ENCODE measurements at regions not wholly inside any gene's neighbourhood (a gene's known extent, or its start where the extent isn't known, plus 50 kb on each side); places are given as distances from the start of the nearest gene placed in this dataset.
"Not testable (repeated sequence)": the region's sequence is repeated elsewhere in the genome, so short reads cannot be mapped to it uniquely, and the experiment has no call there.

GRCh38 chr16:27640277-27640600 is 90.3 kb downstream of the KATNIP start:
- POLR2A ChIA-PET: no interaction called here
- no peaks in the 10 kb centered on the region for H4K20me1 ChIP-seq (ENCODE audit: insufficient read depth)
- WGBS (ENCODE audit: low lambda C conversion rate): 83% methylated on average over 3 of the region's 6 CpGs
- CTCF ChIA-PET: interaction anchor here (0.6 to 3.0 kb wide), 66 partner anchors 9 to 465 kb away, joined by 3 to 47 read pairs (median 4); no protein-coding TSS in a partner anchor
- H3K36me3 ChIP-seq (replicated peaks in 1 of 2; ENCODE audit: control insufficient read depth in 1 of 2, insufficient read depth in 2 of 2, low read length in 1 of 2): peaks cover 0 to 2% of the 10 kb centered on the region in 2 experiments
- H2AFZ ChIP-seq (ENCODE audit: low read depth): no peak overlapping the region
- H3K9ac ChIP-seq: no peak overlapping the region
- peaks cover 0 to 9% of the 10 kb centered on the region in 2 experiments; a peak in 1 of 4 replicates for H3K4me1 ChIP-seq (ENCODE audit: control insufficient read depth in 1 of 2, insufficient read depth in 2 of 2, low read depth in 1 of 2, low read length in 1 of 2)
- no peak overlapping the region for H3K4me3 ChIP-seq (ENCODE audit: low read depth in 2 of 2, low read length in 1 of 2)
- no peaks in the 10 kb centered on the region for H3K79me2 ChIP-seq (ENCODE audit: insufficient read depth)
- no peaks in the 10 kb centered on the region for H3K27me3 ChIP-seq (ENCODE audit: insufficient read depth)
- no peak for DNase-seq
- no peaks in the 10 kb centered on the region for H3K9me2 ChIP-seq
- no peaks in the 10 kb centered on the region for H3F3A ChIP-seq (replicated peaks; ENCODE audit: insufficient read depth)
- no peaks in the 10 kb centered on the region for H3K9me3 ChIP-seq
- no peak overlapping the region for H3K27ac ChIP-seq (ENCODE audit: low read depth in 2 of 2, low read length in 1 of 2)
- H3K4me2 ChIP-seq: no peak overlapping the region
- no peak for TF ChIP-seq GATA2 (CRISPR knock-in tag; IDR thresholded peaks at IDR 0.05)
- no peak for TF ChIP-seq ELF1 (IDR thresholded peaks at IDR 0.05)
- TF ChIP-seq MEF2A (IDR thresholded peaks at IDR 0.05; ENCODE audit: borderline replicate concordance, low read depth): no peak
- TF ChIP-seq EP300 (IDR thresholded peaks at IDR 0.05; ENCODE audit: borderline replicate concordance in 1 of 2, low read depth in 1 of 2, low read length in 1 of 2): no peak
- TF ChIP-seq MXI1 (IDR thresholded peaks at IDR 0.05; ENCODE audit: low read depth, low read length): no peak
- TF ChIP-seq RFX5 (IDR thresholded peaks at IDR 0.05; ENCODE audit: low read length): no peak
- TF ChIP-seq USF2 (IDR thresholded peaks at IDR 0.05; ENCODE audit: borderline replicate concordance, low read depth, low read length): no peak
- TF ChIP-seq USF1 (IDR thresholded peaks at IDR 0.05; ENCODE audit: borderline replicate concordance, low read depth): no peak
- no peak for TF ChIP-seq NRF1 (IDR thresholded peaks at IDR 0.05; ENCODE audit: low read depth, low read length)
- TF ChIP-seq GABPA (IDR thresholded peaks at IDR 0.05; ENCODE audit: low read depth): no peak
- TF ChIP-seq IRF3 (IDR thresholded peaks at IDR 0.05; ENCODE audit: low read depth, low read length): no peak
- no peak for TF ChIP-seq ZBTB33 (IDR thresholded peaks at IDR 0.05; ENCODE audit: borderline replicate concordance, low read depth)
- TF ChIP-seq FOSL2 (IDR thresholded peaks at IDR 0.05; ENCODE audit: borderline replicate concordance, low read depth): no peak

GRCh38 chr16:27641260-27641659 is 91.3 kb downstream of the KATNIP start:
- no peaks in the 10 kb centered on the region for H3K9me2 ChIP-seq
- WGBS (ENCODE audit: low lambda C conversion rate): 99% methylated on average over 9 of the region's 9 CpGs
- ChIA-PET POLR2A (no interaction called here), CTCF (interaction anchor here (2.4 to 3.0 kb wide), 4 partner anchors 12 to 430 kb away, joined by 12 to 47 read pairs (median 26); no protein-coding TSS in a partner anchor)
- H3K4me2 ChIP-seq: no peak overlapping the region
- DNase-seq: no peak
- no peak overlapping the region for H3K4me3 ChIP-seq (ENCODE audit: low read depth in 2 of 2, low read length in 1 of 2)
- no peaks in the 10 kb centered on the region for H3K27me3 ChIP-seq (ENCODE audit: insufficient read depth)
- H4K20me1 ChIP-seq (ENCODE audit: insufficient read depth): no peaks in the 10 kb centered on the region
- H3F3A ChIP-seq (replicated peaks; ENCODE audit: insufficient read depth): no peaks in the 10 kb centered on the region
- TF ChIP-seq RCOR1 (IDR thresholded peaks at IDR 0.05; ENCODE audit: low read length): no peak
- TF ChIP-seq RFX5 (IDR thresholded peaks at IDR 0.05; ENCODE audit: low read length): no peak
- H3K9ac ChIP-seq: no peak overlapping the region
- H3K79me2 ChIP-seq (ENCODE audit: insufficient read depth): no peaks in the 10 kb centered on the region
- H2AFZ ChIP-seq (ENCODE audit: low read depth): no peak overlapping the region
- no peaks in the 10 kb centered on the region for H3K9me3 ChIP-seq
- H3K4me1 ChIP-seq (ENCODE audit: control insufficient read depth in 1 of 2, insufficient read depth in 2 of 2, low read depth in 1 of 2, low read length in 1 of 2): peaks cover 0 to 7% of the 10 kb centered on the region in 2 experiments; a peak in 1 of 4 replicates
- peaks cover 0 to 2% of the 10 kb centered on the region in 2 experiments for H3K36me3 ChIP-seq (replicated peaks in 1 of 2; ENCODE audit: control insufficient read depth in 1 of 2, insufficient read depth in 2 of 2, low read length in 1 of 2)
- no peak overlapping the region for H3K27ac ChIP-seq (ENCODE audit: low read depth in 2 of 2, low read length in 1 of 2)

GRCh38 chr16:27641734-27642415 is 91.9 kb downstream of the KATNIP start:
- H3K27ac ChIP-seq (ENCODE audit: low read depth in 2 of 2, low read length in 1 of 2); H3K79me2 ChIP-seq (ENCODE audit: insufficient read depth); H3F3A ChIP-seq (replicated peaks; ENCODE audit: insufficient read depth); DNase-seq; H2AFZ ChIP-seq (ENCODE audit: low read depth); H3K36me3 ChIP-seq (replicated peaks in 1 of 2; ENCODE audit: control insufficient read depth in 1 of 2, insufficient read depth in 2 of 2, low read length in 1 of 2); H3K9me2 ChIP-seq; H3K9me3 ChIP-seq; POLR2A ChIA-PET; H4K20me1 ChIP-seq (ENCODE audit: insufficient read depth); H3K9ac ChIP-seq; H3K4me2 ChIP-seq; H3K4me1 ChIP-seq (ENCODE audit: control insufficient read depth in 1 of 2, insufficient read depth in 2 of 2, low read depth in 1 of 2, low read length in 1 of 2); H3K27me3 ChIP-seq (ENCODE audit: insufficient read depth); H3K4me3 ChIP-seq (ENCODE audit: low read depth in 2 of 2, low read length in 1 of 2): not testable (repeated sequence)
- 95% methylated on average over 10 of the region's 10 CpGs for WGBS (ENCODE audit: low lambda C conversion rate)
- CTCF ChIA-PET: interaction anchor here (0.9 to 3.3 kb wide), 9 partner anchors 12 to 429 kb away, joined by 3 to 47 read pairs (median 4); no protein-coding TSS in a partner anchor

All from SK-N-SH (cell line).